Prostate gland (tissue), 2 donors: ENCODE measurements at regions not wholly inside any gene's neighbourhood (a gene's known extent, or its start where the extent isn't known, plus 50 kb on each side); places are given as distances from the start of the nearest gene placed in this dataset.

ENCODE experiments used
- DNase-seq: peaks from one replicate; pipeline ENCODE4 v3.0.0-alpha.2; 2019; ENCODE audit warnings: low spot score
- H3K27ac ChIP-seq, 2 donors: fragments of 200-600 bp; sonication (generic); 2 replicates each; pipeline ENCODE4 v1.5.1; 2017 to 2019
- H3K27me3 ChIP-seq: fragments of 200-600 bp; sonication (generic); replicated peaks from 2 replicates; pipeline ENCODE4 v1.5.1; 2019; ENCODE audit not compliant: insufficient read depth
- H3K36me3 ChIP-seq, 2 donors: fragments of 200-600 bp; sonication (generic); 1 replicate in 1 of 2; 2 replicates in 1 of 2; pipeline versions ENCODE4 v1.5.1 to v1.8.1; 2017 to 2019
- H3K4me1 ChIP-seq: fragments of 200-600 bp; sonication (generic); replicated peaks from 2 replicates; pipeline ENCODE4 v1.5.1; 2019
- H3K4me3 ChIP-seq, 2 donors: fragments of 200-600 bp; sonication (generic); 2 replicates each; pipeline ENCODE4 v1.5.1; 2017 to 2019
- H3K9me3 ChIP-seq: fragments of 200-600 bp; sonication (generic); 2 replicates; pipeline ENCODE4 v1.5.1; 2017
- CTCF ChIP-seq, 4 experiments: fragments of 200-600 bp in 2 of 4; fragments of 450-650 bp in 2 of 4; sonication (generic) in 2 of 4; IDR thresholded peaks; 1 replicate in 3 of 4; 2 replicates in 1 of 4; pipeline ENCODE4 v1.5.1; 2016 to 2019; ENCODE audit warnings: antibody characterized with exemption in 4 of 4, mild to moderate bottlenecking in 2 of 4, moderate library complexity in 2 of 4
- POLR2A ChIP-seq: fragments of 450-650 bp; IDR thresholded peaks from one replicate; pipeline ENCODE4 v1.6.1; 2016; ENCODE audit warnings: antibody characterized with exemption, mild to moderate bottlenecking
- POLR2AphosphoS5 ChIP-seq: sonication (generic); formaldehyde crosslinking; IDR thresholded peaks from one replicate; pipeline ENCODE4 v1.6.1; 2017; ENCODE audit warnings: antibody characterized with exemption
- WGBS: methylation state at CpG from one replicate; pipeline ENCODE4 v1.1.5; 2018; 5-methylcytosine and 5-hydroxymethylcytosine counted together
- intact Hi-C: fragments of 100-400 bp; cut with DNase I; formaldehyde crosslinking; loops from one replicate; pipeline ENCODE4 v1.14.2; 2022

- Histone ChIP-seq H3K27me3 (peaks cover 3% of the 10 kb centered on the region), H3K4me1 (no peaks in the 10 kb centered on the region), H3K4me3 (no peak overlapping the region), H3K9me3 (no peaks in the 10 kb centered on the region), H3K27ac (no peak overlapping the region), H3K36me3 (no peaks in the 10 kb centered on the region)
- intact Hi-C loops = no loop called here
- 86% methylated on average over 2 of the region's 2 CpGs for WGBS
- TF ChIP-seq POLR2A = no peak
- no peak for TF ChIP-seq POLR2AphosphoS5
- TF ChIP-seq CTCF (IDR thresholded peaks at IDR 0.05) = no peak
- DNase-seq = no peak
These were observed 83.4 kb upstream of the UCN3 start for GRCh38 chr10:5281356-5281755.

- H3K27me3 ChIP-seq = peaks cover 3% of the 10 kb centered on the region
- intact Hi-C loops = no loop called here
These were observed 82.6 kb upstream of the UCN3 start for GRCh38 chr10:5282137-5282536.

GRCh38 chr10:5283305-5284158 lies 81.2 kb upstream of the UCN3 start:
- no peak overlapping the region for H3K4me3 ChIP-seq
- no peaks in the 10 kb centered on the region for H3K36me3 ChIP-seq
- WGBS = 51% methylated on average over 14 of the region's 14 CpGs
- intact Hi-C loops = loop anchor here (1.0 kb wide), 1 partner anchor 434 kb away; no protein-coding TSS in a partner anchor
- DNase-seq = peak; percentile 31
- H3K27ac ChIP-seq = no peak overlapping the region
- no peaks in the 10 kb centered on the region for H3K4me1 ChIP-seq
- peaks cover 3% of the 10 kb centered on the region for H3K27me3 ChIP-seq
- TF ChIP-seq CTCF (IDR thresholded peaks at IDR 0.05) (peak in 3 of 4 experiments; percentile 65 to 66 (median 66)), POLR2A (no peak)
- H3K9me3 ChIP-seq = no peaks in the 10 kb centered on the region

More at GRCh38 chr10:5282137-5282536, 82.6 kb upstream of the UCN3 start:
- H3K27ac ChIP-seq = no peak overlapping the region
- 77% methylated on average over 2 of the region's 2 CpGs for WGBS
- no peaks in the 10 kb centered on the region for H3K36me3 ChIP-seq
- H3K4me1 ChIP-seq = no peaks in the 10 kb centered on the region
- no peak overlapping the region for H3K4me3 ChIP-seq
- TF ChIP-seq CTCF (IDR thresholded peaks at IDR 0.05) (no peak), POLR2AphosphoS5 (no peak), POLR2A (no peak)
- H3K9me3 ChIP-seq = no peaks in the 10 kb centered on the region
- DNase-seq = no peak

- no peak for TF ChIP-seq POLR2A
- TF ChIP-seq POLR2AphosphoS5 = no peak
- TF ChIP-seq CTCF (IDR thresholded peaks at IDR 0.05) = no peak
- Histone ChIP-seq H3K36me3 (no peaks in the 10 kb centered on the region), H3K27me3 (peaks cover 3% of the 10 kb centered on the region), H3K27ac (no peak overlapping the region), H3K9me3 (no peaks in the 10 kb centered on the region), H3K4me1 (no peaks in the 10 kb centered on the region), H3K4me3 (no peak overlapping the region)
- intact Hi-C loops = no loop called here
- WGBS = 75% methylated on average over 9 of the region's 9 CpGs
- DNase-seq = no peak
These were observed 80.3 kb upstream of the UCN3 start for GRCh38 chr10:5284311-5285057.
